NCI-H446 treated with DMSO at 0.1 percent for 48 hours (cell line): ENCODE measurements at regions not wholly inside any gene's neighbourhood (a gene's known extent, or its start where the extent isn't known, plus 50 kb on each side); places are given as distances from the start of the nearest gene placed in this dataset.
"Not testable (repeated sequence)": the region's sequence is repeated elsewhere in the genome, so short reads cannot be mapped to it uniquely, and the experiment has no call there.

ENCODE experiments used
- DNase-seq: peaks from one replicate; lab custom pipeline; 2025; lab: John Stamatoyannopoulos, UW

- no peak for DNase-seq
Measured at GRCh38 chr16:77064037-77064436, 127.0 kb upstream of the MON1B start.

DNA sequence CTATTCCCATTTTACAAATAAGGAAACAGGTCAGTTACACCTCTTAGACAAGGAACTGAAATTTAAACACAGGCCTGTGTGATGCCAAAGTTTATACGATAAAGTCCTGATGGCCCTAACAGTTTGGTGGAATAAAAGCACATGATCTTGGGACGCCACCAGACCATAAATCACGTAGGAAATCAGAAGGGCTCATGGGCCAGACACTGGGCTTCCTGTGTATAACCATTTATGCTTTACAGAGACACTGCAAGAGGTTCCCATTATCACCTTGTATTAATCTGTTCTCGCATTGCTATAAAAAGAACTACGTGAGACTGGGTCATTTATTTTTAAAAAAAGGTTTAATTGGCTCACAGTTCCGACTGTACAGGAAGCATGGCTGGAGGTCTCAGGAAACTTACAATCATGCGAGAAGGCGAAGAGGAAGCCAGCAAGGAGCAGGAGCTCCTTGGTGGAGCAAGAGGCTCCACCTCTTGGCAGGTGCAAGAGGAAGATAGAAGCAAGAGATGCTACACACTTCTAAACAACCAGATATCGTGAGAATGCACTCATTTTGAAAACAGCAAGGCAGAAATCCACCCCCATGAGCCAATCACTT lies 124.0 kb upstream of the MON1B start:
- no peak for DNase-seq

GRCh38 chr16:77067900-77068299 lies 123.1 kb upstream of the MON1B start:
- no peak for DNase-seq

GRCh38 chr16:77068402-77068801 lies 122.6 kb upstream of the MON1B start:
- no peak for DNase-seq

DNA sequence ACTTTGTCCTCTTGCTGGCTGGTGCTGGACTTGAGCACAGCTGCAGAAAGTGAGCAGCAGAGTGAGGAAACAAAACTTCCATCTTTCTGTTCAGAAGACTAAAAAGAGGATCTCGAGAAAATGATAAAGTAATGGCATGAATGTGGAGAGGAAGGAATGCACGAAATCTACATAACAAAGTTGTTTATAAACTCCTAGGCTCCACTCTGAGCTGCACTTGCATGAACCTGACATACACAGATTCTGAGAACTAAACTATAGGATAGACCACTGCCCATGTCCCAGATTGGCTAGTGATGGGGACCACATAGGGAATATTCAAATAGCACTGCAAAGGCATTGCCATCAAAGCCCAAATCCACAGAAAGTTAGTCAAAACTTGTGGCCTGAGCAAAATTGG lies 121.1 kb upstream of the MON1B start:
- DNase-seq = no peak

DNA sequence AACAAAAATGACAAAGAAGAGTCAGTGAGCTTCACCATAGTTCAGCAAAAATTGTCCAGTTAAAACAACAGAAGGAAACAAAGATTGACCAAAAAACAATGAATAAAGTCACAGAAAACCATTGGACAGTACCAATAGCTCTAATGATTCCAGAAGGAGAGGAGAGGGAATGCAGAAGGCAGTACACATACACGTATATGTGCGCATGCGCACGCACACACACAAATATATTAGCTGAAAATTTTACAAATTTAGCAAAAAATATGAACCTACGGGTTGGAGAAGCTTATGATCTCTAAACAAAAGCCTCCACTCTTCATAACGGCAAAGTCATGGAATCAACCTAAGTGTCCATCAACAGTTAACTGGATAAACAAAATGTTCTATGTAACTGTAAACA lies 120.3 kb upstream of the MON1B start:
- DNase-seq = no peak

DNA sequence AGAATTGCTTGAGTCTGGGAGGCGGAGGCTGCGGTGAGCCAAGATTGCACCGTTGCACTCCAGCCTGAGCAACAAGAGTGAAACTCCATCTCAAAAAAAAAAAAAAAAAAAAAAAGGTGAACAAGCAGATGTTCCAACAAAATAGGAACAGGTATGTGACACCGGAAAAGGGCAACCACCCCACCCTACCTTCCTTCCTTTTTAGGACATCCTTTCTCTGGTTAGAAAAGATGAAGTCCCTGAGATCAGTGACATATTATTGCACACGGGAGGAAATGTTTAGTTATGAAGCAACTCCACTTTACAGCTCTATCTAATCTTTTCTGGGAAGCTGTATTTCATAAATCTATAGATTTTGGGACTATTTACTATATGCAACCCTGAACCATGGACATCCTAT lies 114.2 kb upstream of the MON1B start:
- DNase-seq = no peak

DNA sequence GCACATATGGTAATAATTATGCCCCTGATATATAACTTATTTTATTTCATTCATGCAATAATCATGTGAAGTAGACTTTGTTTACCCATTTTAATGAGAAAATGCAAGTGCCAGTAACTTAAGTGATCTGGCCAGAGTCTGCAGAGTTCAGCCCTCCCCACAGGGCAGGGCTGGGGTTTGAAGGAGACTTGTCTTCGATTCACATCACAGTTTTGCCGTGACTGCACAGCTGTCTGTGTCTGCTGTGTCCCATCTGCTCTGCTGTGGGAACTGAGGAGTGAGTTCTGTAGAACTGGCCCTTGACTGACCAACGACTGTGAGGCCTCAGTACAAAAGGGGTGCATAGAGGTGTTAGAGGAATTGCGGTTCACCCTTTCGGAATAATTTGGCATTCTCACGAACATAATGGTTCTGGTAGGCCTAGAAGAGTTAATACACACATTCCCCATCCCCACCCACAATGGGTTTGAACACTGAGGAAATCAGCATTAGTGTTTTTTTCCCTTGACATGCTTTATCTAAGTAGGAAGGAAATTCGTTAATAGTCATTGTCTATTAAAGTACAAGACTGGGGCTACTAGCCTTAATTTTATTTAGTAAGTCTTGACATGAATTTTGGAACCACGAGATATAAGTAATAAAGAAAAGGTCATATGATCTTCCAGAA lies 113.6 kb upstream of the MON1B start:
- no peak for DNase-seq

- DNase-seq = no peak
Measured at GRCh38 chr16:77085981-77086380, 105.0 kb upstream of the MON1B start.

DNA sequence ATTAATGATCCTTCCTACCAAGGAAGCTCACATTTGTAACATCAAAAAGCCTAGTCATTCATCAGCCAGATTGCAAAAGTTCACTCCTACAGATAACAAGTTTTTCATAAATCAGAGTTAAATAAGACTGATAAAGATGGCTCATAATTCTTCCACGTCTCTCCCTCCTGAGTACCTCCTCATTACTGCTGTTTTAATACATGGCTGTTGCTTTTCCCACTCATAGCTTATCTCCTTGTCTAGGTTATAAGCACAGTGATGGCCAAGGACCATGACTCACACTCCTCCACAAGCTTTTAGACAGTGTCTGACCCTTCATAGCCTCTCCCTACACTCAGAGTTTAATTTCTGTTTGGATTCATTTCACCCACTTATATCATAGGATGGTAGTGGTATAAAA lies 100.9 kb upstream of the MON1B start:
- DNase-seq = no peak

- DNase-seq = no peak
Measured at GRCh38 chr16:77093309-77093708, 97.7 kb upstream of the MON1B start.

DNA sequence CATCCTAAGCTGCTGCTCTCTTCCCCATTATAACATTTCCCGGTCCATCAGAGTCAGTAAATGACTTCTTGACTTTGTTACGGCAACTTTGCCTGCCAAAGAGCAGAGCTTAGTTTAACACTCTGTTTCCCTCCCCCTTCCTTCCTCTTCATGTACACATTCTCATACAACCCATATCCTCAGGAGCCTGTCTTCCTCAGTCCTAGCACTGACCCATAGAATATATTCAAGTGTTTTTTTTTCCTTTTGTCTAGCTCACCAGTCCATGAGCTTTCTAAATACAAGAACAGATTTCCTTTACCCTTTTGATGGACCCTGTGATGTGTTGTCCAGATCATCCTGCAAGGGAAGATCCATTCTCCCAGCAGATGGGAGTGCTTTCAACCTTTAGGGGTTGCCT lies 97.0 kb upstream of the MON1B start:
- no peak for DNase-seq

DNA sequence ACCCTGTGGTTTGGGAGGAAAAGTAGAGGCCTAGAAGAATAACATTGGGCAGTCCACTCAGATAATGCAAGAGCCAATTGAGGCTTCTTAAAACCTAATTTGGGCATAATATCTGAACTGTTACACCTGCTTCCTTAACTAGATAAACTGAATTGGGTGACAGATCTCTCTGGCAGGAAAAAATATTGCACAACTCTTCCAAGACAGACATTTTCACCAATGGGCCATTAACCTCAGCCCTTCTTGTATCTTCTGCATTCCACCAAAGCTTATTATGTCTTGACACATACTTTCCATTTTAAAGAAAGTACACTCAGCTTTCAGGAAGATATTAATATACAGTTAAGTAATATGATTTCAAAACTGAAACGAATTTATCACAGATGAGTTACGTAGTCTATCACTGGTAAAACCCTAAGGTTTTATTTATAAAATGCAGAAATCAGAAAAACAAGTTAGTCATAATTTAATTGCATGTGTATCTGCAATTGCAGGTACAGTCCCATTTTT lies 79.9 kb upstream of the MON1B start:
- no peak for DNase-seq

- DNase-seq = no peak
Measured at GRCh38 chr16:77112746-77113145, 78.2 kb upstream of the MON1B start.

DNA sequence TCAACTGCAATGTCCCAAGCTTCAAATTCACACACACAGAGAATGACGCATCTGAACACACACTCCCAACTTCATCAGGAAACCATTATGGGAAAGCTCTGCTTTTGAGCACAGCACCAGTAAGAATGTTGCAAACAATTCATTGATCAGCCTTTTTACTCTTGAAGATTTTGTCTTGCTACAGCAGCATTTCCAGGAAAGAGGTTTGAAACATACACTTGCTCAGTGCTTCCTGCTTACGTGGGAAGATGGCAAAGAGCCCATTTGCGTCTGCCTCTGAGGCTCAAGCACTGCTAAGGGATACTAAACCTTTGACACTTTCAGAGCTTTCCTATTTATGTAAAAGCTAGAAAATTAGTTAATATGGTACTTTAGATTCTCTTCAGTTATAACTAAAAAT lies 77.2 kb upstream of the MON1B start:
- DNase-seq = no peak

- DNase-seq = not testable (repeated sequence)
Measured at GRCh38 chr16:77114361-77114760, 76.6 kb upstream of the MON1B start.

- no peak for DNase-seq
Measured at GRCh38 chr16:77116856-77117255, 74.1 kb upstream of the MON1B start.

- no peak for DNase-seq
Measured at GRCh38 chr16:77117707-77118106, 73.3 kb upstream of the MON1B start.

- no peak for DNase-seq
Measured at GRCh38 chr16:77131398-77131797, 59.6 kb upstream of the MON1B start.

DNA sequence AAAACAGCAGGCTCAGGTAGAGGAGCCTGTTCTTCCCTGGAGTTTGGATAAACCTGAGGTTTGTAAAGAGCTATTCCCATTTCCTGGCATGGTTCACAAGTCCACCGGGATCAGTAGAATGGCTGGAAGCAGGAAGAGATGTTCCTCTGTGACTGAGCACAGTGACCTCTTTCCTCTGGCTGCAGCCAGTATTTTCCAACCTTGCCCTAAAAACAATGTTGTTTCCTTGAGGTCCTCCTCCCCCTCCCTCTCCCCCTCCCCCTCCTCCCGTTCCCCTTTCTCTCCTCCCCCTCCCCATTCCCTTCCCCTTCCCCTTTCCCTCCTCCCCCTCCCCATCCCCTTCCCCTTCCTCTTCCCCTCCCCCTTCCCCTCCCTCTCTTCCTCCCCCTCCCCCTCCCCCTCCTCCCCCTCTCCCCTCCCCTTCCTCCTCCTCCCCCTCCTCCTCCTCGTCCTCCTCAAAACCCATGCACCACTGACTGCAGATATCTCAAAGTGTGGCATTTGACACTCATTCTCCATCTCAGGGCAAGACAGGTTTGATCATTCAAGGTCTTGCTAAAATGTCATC lies 58.9 kb upstream of the MON1B start:
- DNase-seq = no peak

- no peak for DNase-seq
Measured at GRCh38 chr16:77133706-77134105, 57.3 kb upstream of the MON1B start.

- no peak for DNase-seq
Measured at GRCh38 chr16:77137045-77137444, 53.9 kb upstream of the MON1B start.
